GM12878 (cell line): ENCODE measurements at regions not wholly inside any gene's neighbourhood (a gene's known extent, or its start where the extent isn't known, plus 50 kb on each side); places are given as distances from the start of the nearest gene placed in this dataset.

Source experiments
- BRCA1 ChIP-seq: IDR thresholded peaks from 2 replicates; pipeline ENCODE4 v1.6.1; 2011; ENCODE audit warnings: low read depth, low read length, improper control_type of control experiment
- CEBPB ChIP-seq, 2 experiments: fragments of 150-350 bp in 1 of 2; IDR thresholded peaks; 2 replicates each; pipeline ENCODE4 v1.6.1; 2012 to 2014; ENCODE audit warnings: low read depth in 2 of 2, low read length in 2 of 2, borderline replicate concordance in 1 of 2, inconsistent platforms in 1 of 2
- CREB1 ChIP-seq: IDR thresholded peaks from 2 replicates; pipeline ENCODE4 v1.6.1; 2012; ENCODE audit warnings: low read depth, mild to moderate bottlenecking, inconsistent platforms
- IRF4 ChIP-seq: IDR thresholded peaks from 2 replicates; pipeline ENCODE4 v1.6.1; 2011; ENCODE audit warnings: low read depth, low read length
- MEF2A ChIP-seq: IDR thresholded peaks from 2 replicates; pipeline ENCODE4 v1.6.1; 2011; ENCODE audit warnings: low read depth, mild to moderate bottlenecking, low read length, moderate library complexity; ENCODE audit not compliant: insufficient read depth
- MXI1 ChIP-seq: fragments of 150-350 bp; IDR thresholded peaks from 2 replicates; pipeline ENCODE4 v1.6.1; 2011; ENCODE audit warnings: low read depth, mild to moderate bottlenecking, inconsistent platforms, low read length, improper control_type of control experiment
- PML ChIP-seq: IDR thresholded peaks from 2 replicates; pipeline ENCODE4 v1.6.1; 2012; ENCODE audit warnings: low read length, inconsistent platforms
- POLR2AphosphoS5 ChIP-seq: IDR thresholded peaks from 2 replicates; pipeline ENCODE4 v1.6.1; 2011; ENCODE audit warnings: mild to moderate bottlenecking, low read length, inconsistent platforms
- POU2F2 ChIP-seq: IDR thresholded peaks from 3 replicates; pipeline ENCODE4 v1.6.1; 2011; ENCODE audit warnings: low read depth, mild to moderate bottlenecking, low read length, borderline replicate concordance
- RAD21 ChIP-seq: IDR thresholded peaks from 2 replicates; pipeline ENCODE4 v1.6.1; 2011; ENCODE audit warnings: mild to moderate bottlenecking, low read depth, low read length, moderate library complexity; ENCODE audit not compliant: insufficient read depth
- SIN3A ChIP-seq: IDR thresholded peaks from 2 replicates; pipeline ENCODE4 v1.6.1; 2012; ENCODE audit warnings: low read depth, low read length, improper control_type of control experiment
- SP1 ChIP-seq: IDR thresholded peaks from one replicate; pipeline ENCODE4 v1.6.1; 2011; ENCODE audit warnings: low read depth, low read length
- SRF ChIP-seq, 2 experiments: IDR thresholded peaks; 2 replicates each; pipeline ENCODE4 v1.6.1; 2011; ENCODE audit warnings: low read depth in 2 of 2, low read length in 2 of 2, mild to moderate bottlenecking in 1 of 2, moderate library complexity in 1 of 2
- STAT3 ChIP-seq: IDR thresholded peaks from 2 replicates; pipeline ENCODE4 v1.6.1; 2011; ENCODE audit warnings: low read depth, low read length, improper control_type of control experiment
- SUPT20H ChIP-seq: IDR thresholded peaks from 2 replicates; pipeline ENCODE4 v1.6.1; 2011; ENCODE audit warnings: low read depth, mild to moderate bottlenecking, low read length, moderate library complexity, borderline replicate concordance; ENCODE audit not compliant: control insufficient read depth
- TBL1XR1 ChIP-seq: IDR thresholded peaks from 2 replicates; pipeline ENCODE4 v1.6.1; 2012; ENCODE audit warnings: low read depth, low read length, improper control_type of control experiment
- ZNF384 ChIP-seq: IDR thresholded peaks from 2 replicates; pipeline ENCODE4 v1.6.1; 2012; ENCODE audit warnings: low read depth, mild to moderate bottlenecking, low read length, improper control_type of control experiment, borderline replicate concordance
- TF ChIP-seq, protein P1 (sequence below): fragments of 450-650 bp; IDR thresholded peaks from 2 replicates; pipeline ENCODE4 v1.6.1; 2017; ENCODE audit warnings: antibody characterized with exemption, mild to moderate bottlenecking, moderate library complexity
- TF ChIP-seq, protein P2 (sequence below): IDR thresholded peaks from 2 replicates; pipeline ENCODE4 v1.6.1; 2011; ENCODE audit warnings: low read depth, mild to moderate bottlenecking, low read length, moderate library complexity, borderline replicate concordance; ENCODE audit errors: extremely low read depth
- TF ChIP-seq, protein P3 (sequence below): IDR thresholded peaks from 2 replicates; pipeline ENCODE4 v1.6.1; 2012; ENCODE audit warnings: improper control_type of control experiment, low read depth, low read length; ENCODE audit not compliant: insufficient replicate concordance

DNA sequence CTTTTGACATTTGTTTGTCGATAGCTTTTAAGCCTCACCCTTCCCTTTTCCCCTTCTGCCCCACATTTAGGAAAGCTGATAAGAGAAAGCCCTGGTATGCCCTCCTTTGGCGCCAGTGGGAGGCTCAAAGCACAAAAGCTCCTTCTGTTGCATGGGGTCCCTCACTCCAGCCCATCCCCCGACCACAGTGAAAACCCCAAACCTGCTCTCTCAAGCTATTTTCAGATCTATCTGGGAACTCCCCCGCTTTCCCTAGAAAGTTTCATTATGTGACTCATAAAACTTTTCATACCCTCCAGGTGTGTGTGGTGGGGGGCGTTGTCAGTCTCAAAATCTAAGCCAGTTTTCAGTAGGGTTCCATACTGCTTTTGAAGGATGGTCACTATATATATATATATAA lies 259.0 kb upstream of the PCDH7 start (continued):
- TF ChIP-seq, protein P1, sequence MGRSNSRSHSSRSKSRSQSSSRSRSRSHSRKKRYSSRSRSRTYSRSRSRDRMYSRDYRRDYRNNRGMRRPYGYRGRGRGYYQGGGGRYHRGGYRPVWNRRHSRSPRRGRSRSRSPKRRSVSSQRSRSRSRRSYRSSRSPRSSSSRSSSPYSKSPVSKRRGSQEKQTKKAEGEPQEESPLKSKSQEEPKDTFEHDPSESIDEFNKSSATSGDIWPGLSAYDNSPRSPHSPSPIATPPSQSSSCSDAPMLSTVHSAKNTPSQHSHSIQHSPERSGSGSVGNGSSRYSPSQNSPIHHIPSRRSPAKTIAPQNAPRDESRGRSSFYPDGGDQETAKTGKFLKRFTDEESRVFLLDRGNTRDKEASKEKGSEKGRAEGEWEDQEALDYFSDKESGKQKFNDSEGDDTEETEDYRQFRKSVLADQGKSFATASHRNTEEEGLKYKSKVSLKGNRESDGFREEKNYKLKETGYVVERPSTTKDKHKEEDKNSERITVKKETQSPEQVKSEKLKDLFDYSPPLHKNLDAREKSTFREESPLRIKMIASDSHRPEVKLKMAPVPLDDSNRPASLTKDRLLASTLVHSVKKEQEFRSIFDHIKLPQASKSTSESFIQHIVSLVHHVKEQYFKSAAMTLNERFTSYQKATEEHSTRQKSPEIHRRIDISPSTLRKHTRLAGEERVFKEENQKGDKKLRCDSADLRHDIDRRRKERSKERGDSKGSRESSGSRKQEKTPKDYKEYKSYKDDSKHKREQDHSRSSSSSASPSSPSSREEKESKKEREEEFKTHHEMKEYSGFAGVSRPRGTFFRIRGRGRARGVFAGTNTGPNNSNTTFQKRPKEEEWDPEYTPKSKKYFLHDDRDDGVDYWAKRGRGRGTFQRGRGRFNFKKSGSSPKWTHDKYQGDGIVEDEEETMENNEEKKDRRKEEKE, result no peak
- TF ChIP-seq ZNF384 (no peak), SP1 (peak; percentile 48), SIN3A (no peak), TBL1XR1 (no peak; the same call in 1 of the 2 replicates), CEBPB (IDR thresholded peaks at IDR 0.05; ENCODE audit: borderline replicate concordance in 1 of 2, low read depth in 2 of 2, low read length in 2 of 2) (no peak), IRF4 (peak; percentile 58; the same call in 1 of the 2 replicates), SUPT20H (no peak), RAD21 (peak; percentile 42; the same call in 1 of the 2 replicates), POU2F2 (no peak), STAT3 (no peak), PML (no peak; the same call in 1 of the 2 replicates), POLR2AphosphoS5 (no peak), SRF (IDR thresholded peaks at IDR 0.05; ENCODE audit: low read depth in 2 of 2, low read length in 2 of 2) (no peak), CREB1 (peak; percentile 41; the same call in 1 of the 2 replicates), MEF2A (peak; percentile 98), MXI1 (no peak), BRCA1 (no peak)
- TF ChIP-seq, protein P2, sequence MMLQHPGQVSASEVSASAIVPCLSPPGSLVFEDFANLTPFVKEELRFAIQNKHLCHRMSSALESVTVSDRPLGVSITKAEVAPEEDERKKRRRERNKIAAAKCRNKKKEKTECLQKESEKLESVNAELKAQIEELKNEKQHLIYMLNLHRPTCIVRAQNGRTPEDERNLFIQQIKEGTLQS, result no peak
- TF ChIP-seq, protein P3, sequence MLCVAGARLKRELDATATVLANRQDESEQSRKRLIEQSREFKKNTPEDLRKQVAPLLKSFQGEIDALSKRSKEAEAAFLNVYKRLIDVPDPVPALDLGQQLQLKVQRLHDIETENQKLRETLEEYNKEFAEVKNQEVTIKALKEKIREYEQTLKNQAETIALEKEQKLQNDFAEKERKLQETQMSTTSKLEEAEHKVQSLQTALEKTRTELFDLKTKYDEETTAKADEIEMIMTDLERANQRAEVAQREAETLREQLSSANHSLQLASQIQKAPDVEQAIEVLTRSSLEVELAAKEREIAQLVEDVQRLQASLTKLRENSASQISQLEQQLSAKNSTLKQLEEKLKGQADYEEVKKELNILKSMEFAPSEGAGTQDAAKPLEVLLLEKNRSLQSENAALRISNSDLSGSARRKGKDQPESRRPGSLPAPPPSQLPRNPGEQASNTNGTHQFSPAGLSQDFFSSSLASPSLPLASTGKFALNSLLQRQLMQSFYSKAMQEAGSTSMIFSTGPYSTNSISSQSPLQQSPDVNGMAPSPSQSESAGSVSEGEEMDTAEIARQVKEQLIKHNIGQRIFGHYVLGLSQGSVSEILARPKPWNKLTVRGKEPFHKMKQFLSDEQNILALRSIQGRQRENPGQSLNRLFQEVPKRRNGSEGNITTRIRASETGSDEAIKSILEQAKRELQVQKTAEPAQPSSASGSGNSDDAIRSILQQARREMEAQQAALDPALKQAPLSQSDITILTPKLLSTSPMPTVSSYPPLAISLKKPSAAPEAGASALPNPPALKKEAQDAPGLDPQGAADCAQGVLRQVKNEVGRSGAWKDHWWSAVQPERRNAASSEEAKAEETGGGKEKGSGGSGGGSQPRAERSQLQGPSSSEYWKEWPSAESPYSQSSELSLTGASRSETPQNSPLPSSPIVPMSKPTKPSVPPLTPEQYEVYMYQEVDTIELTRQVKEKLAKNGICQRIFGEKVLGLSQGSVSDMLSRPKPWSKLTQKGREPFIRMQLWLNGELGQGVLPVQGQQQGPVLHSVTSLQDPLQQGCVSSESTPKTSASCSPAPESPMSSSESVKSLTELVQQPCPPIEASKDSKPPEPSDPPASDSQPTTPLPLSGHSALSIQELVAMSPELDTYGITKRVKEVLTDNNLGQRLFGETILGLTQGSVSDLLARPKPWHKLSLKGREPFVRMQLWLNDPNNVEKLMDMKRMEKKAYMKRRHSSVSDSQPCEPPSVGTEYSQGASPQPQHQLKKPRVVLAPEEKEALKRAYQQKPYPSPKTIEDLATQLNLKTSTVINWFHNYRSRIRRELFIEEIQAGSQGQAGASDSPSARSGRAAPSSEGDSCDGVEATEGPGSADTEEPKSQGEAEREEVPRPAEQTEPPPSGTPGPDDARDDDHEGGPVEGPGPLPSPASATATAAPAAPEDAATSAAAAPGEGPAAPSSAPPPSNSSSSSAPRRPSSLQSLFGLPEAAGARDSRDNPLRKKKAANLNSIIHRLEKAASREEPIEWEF, result no peak
